ENCODE measurements at regions not wholly inside any gene's neighbourhood (a gene's known extent, or its start where the extent isn't known, plus 50 kb on each side); places are given as distances from the start of the nearest gene placed in this dataset.

GRCh38 chr18:22674272-22674671 lies 256.6 kb upstream of the CTAGE1 start:
- H3K27me3 ChIP-seq (ENCODE audit: control insufficient read depth, insufficient read depth, low read length) = no peaks in the 10 kb centered on the region
- CTCF ChIA-PET = no interaction called here
- TF ChIP-seq, protein P1, sequence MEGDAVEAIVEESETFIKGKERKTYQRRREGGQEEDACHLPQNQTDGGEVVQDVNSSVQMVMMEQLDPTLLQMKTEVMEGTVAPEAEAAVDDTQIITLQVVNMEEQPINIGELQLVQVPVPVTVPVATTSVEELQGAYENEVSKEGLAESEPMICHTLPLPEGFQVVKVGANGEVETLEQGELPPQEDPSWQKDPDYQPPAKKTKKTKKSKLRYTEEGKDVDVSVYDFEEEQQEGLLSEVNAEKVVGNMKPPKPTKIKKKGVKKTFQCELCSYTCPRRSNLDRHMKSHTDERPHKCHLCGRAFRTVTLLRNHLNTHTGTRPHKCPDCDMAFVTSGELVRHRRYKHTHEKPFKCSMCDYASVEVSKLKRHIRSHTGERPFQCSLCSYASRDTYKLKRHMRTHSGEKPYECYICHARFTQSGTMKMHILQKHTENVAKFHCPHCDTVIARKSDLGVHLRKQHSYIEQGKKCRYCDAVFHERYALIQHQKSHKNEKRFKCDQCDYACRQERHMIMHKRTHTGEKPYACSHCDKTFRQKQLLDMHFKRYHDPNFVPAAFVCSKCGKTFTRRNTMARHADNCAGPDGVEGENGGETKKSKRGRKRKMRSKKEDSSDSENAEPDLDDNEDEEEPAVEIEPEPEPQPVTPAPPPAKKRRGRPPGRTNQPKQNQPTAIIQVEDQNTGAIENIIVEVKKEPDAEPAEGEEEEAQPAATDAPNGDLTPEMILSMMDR (IDR thresholded peaks at IDR 0.05; ENCODE audit: low read depth, low read length) = no peak
- POLR2A ChIA-PET = interaction anchor here (0.6 kb wide), 2 partner anchors 19 to 253 kb away, joined by 3 read pairs; no protein-coding TSS in a partner anchor
- peaks cover 4% of the 10 kb centered on the region; the same call in 1 of the 2 replicates for H3K9me3 ChIP-seq (ENCODE audit: control insufficient read depth, insufficient read depth, low read length)
- H3K27ac ChIP-seq (ENCODE audit: low read depth, low read length) = peak overlapping the region; percentile 57
- H3K4me3 ChIP-seq (ENCODE audit: low read depth, low read length) = no peak overlapping the region
- peak; percentile 63 for DNase-seq (ENCODE audit: low read depth, low spot score)

GRCh38 chr18:22675006-22675405 lies 257.3 kb upstream of the CTAGE1 start:
- Histone ChIP-seq H3K4me3 (ENCODE audit: low read depth, low read length) (no peak overlapping the region), H3K9me3 (ENCODE audit: control insufficient read depth, insufficient read depth, low read length) (peaks cover 4% of the 10 kb centered on the region; the same call in 1 of the 2 replicates), H3K27ac (ENCODE audit: low read depth, low read length) (no peak overlapping the region), H3K27me3 (ENCODE audit: control insufficient read depth, insufficient read depth, low read length) (no peaks in the 10 kb centered on the region)
- ChIA-PET CTCF (no interaction called here), POLR2A (no interaction called here)
- DNase-seq (ENCODE audit: low read depth, low spot score) = no peak
- TF ChIP-seq, protein P1 (IDR thresholded peaks at IDR 0.05; ENCODE audit: low read depth, low read length) = no peak

- TF ChIP-seq, protein P1 (IDR thresholded peaks at IDR 0.05; ENCODE audit: low read depth, low read length) = no peak
- peaks cover 4% of the 10 kb centered on the region; the same call in 1 of the 2 replicates for H3K9me3 ChIP-seq (ENCODE audit: control insufficient read depth, insufficient read depth, low read length)
- DNase-seq (ENCODE audit: low read depth, low spot score) = no peak
- H3K27me3 ChIP-seq (ENCODE audit: control insufficient read depth, insufficient read depth, low read length) = no peaks in the 10 kb centered on the region
- H3K27ac ChIP-seq (ENCODE audit: low read depth, low read length) = no peak overlapping the region
- H3K4me3 ChIP-seq (ENCODE audit: low read depth, low read length) = no peak overlapping the region
- ChIA-PET CTCF (no interaction called here), POLR2A (no interaction called here)
These were observed 256.7 kb upstream of the RBBP8 start for GRCh38 chr18:22676423-22676822.

GRCh38 chr18:22678486-22678885 lies 254.6 kb upstream of the RBBP8 start:
- TF ChIP-seq, protein P1 (IDR thresholded peaks at IDR 0.05; ENCODE audit: low read depth, low read length) = no peak
- CTCF ChIA-PET = no interaction called here
- Histone ChIP-seq H3K27ac (ENCODE audit: low read depth, low read length) (no peak overlapping the region), H3K4me3 (ENCODE audit: low read depth, low read length) (no peak overlapping the region), H3K27me3 (ENCODE audit: control insufficient read depth, insufficient read depth, low read length) (no peaks in the 10 kb centered on the region), H3K9me3 (ENCODE audit: control insufficient read depth, insufficient read depth, low read length) (peaks cover 4% of the 10 kb centered on the region; the same call in 1 of the 2 replicates)
- POLR2A ChIA-PET = no interaction called here
- DNase-seq (ENCODE audit: low read depth, low spot score) = no peak

- no peak for DNase-seq (ENCODE audit: low read depth, low spot score)
- Histone ChIP-seq H3K9me3 (ENCODE audit: control insufficient read depth, insufficient read depth, low read length) (no peaks in the 10 kb centered on the region), H3K27me3 (ENCODE audit: control insufficient read depth, insufficient read depth, low read length) (no peaks in the 10 kb centered on the region), H3K4me3 (ENCODE audit: low read depth, low read length) (no peak overlapping the region), H3K27ac (ENCODE audit: low read depth, low read length) (no peak overlapping the region)
- ChIA-PET POLR2A (no interaction called here), CTCF (no interaction called here)
- TF ChIP-seq, protein P1 (IDR thresholded peaks at IDR 0.05; ENCODE audit: low read depth, low read length) = no peak
These were observed 252.2 kb upstream of the RBBP8 start for GRCh38 chr18:22680944-22681343.

All from AG04450 (cell line).